GM12878 (cell line): ENCODE measurements at regions not wholly inside any gene's neighbourhood (a gene's known extent, or its start where the extent isn't known, plus 50 kb on each side); places are given as distances from the start of the nearest gene placed in this dataset.

Experiments
- CTCF ChIP-seq, 3 experiments: IDR thresholded peaks in 2 of 3; conservative IDR thresholded peaks in 1 of 3; 2 replicates each; pipeline ENCODE4 v1.5.1; 2011; ENCODE audit warnings: low read depth in 3 of 3, low read length in 3 of 3, mild to moderate bottlenecking in 3 of 3, control low read depth in 2 of 3, moderate library complexity in 2 of 3, inconsistent platforms in 1 of 3, mixed read lengths in 1 of 3; ENCODE audit not compliant: control insufficient read depth in 2 of 3, insufficient read depth in 1 of 3; ENCODE audit errors: extremely low read depth in 1 of 3
- SIN3A ChIP-seq: IDR thresholded peaks from 2 replicates; pipeline ENCODE4 v1.6.1; 2012; ENCODE audit warnings: low read depth, low read length, improper control_type of control experiment
- ZNF274 ChIP-seq: IDR thresholded peaks from one replicate; pipeline ENCODE4 v1.8.0; 2011; ENCODE audit not compliant: insufficient read length, insufficient read depth

GRCh38 chr11:106179048-106179447 lies 101.6 kb downstream of the AASDHPPT start:
- TF ChIP-seq ZNF274, result no peak
- no peak for TF ChIP-seq SIN3A
- TF ChIP-seq CTCF (IDR thresholded peaks at IDR 0.05 in 2 of 3, conservative IDR thresholded peaks at IDR 0.05 in 1 of 3; ENCODE audit: control insufficient read depth in 2 of 3, extremely low read depth in 1 of 3, insufficient read depth in 1 of 3, low read depth in 3 of 3, low read length in 3 of 3), result no peak
